ENCODE measurements at regions not wholly inside any gene's neighbourhood (a gene's known extent, or its start where the extent isn't known, plus 50 kb on each side); places are given as distances from the start of the nearest gene placed in this dataset.

DNA sequence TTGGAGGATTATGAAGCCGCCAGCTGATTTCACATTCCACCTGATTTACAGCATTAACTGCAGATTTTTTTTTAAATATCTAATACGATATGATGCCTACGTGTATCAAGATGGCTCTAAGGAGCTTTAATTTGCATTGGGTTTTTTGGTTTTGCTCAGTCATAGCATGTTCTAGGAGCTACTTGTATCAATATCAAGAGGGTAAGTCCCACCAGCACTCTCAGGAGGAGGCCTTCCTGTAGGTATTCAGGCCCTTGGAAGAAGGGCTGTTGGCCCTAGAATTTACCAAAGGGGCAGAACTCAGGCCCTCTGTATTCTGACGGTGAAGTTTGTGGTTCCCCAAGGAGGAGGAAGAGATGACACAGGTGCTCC is 97.2 kb upstream of the IPO5 start (continued):
- TF ChIP-seq, protein P1, sequence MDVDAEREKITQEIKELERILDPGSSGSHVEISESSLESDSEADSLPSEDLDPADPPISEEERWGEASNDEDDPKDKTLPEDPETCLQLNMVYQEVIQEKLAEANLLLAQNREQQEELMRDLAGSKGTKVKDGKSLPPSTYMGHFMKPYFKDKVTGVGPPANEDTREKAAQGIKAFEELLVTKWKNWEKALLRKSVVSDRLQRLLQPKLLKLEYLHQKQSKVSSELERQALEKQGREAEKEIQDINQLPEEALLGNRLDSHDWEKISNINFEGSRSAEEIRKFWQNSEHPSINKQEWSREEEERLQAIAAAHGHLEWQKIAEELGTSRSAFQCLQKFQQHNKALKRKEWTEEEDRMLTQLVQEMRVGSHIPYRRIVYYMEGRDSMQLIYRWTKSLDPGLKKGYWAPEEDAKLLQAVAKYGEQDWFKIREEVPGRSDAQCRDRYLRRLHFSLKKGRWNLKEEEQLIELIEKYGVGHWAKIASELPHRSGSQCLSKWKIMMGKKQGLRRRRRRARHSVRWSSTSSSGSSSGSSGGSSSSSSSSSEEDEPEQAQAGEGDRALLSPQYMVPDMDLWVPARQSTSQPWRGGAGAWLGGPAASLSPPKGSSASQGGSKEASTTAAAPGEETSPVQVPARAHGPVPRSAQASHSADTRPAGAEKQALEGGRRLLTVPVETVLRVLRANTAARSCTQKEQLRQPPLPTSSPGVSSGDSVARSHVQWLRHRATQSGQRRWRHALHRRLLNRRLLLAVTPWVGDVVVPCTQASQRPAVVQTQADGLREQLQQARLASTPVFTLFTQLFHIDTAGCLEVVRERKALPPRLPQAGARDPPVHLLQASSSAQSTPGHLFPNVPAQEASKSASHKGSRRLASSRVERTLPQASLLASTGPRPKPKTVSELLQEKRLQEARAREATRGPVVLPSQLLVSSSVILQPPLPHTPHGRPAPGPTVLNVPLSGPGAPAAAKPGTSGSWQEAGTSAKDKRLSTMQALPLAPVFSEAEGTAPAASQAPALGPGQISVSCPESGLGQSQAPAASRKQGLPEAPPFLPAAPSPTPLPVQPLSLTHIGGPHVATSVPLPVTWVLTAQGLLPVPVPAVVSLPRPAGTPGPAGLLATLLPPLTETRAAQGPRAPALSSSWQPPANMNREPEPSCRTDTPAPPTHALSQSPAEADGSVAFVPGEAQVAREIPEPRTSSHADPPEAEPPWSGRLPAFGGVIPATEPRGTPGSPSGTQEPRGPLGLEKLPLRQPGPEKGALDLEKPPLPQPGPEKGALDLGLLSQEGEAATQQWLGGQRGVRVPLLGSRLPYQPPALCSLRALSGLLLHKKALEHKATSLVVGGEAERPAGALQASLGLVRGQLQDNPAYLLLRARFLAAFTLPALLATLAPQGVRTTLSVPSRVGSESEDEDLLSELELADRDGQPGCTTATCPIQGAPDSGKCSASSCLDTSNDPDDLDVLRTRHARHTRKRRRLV (CRISPR knock-in tag; IDR thresholded peaks at IDR 0.05): no peak
- TF ChIP-seq ZNF160 (CRISPR knock-in tag; IDR thresholded peaks at IDR 0.05): no peak
- TF ChIP-seq KDM4B (CRISPR knock-in tag; IDR thresholded peaks at IDR 0.05): no peak
- TF ChIP-seq ZBTB25 (CRISPR knock-in tag; IDR thresholded peaks at IDR 0.05): no peak
- no peak for TF ChIP-seq GLI4 (CRISPR knock-in tag; IDR thresholded peaks at IDR 0.05; ENCODE audit: borderline replicate concordance)
- TF ChIP-seq IRX3 (CRISPR knock-in tag; IDR thresholded peaks at IDR 0.05; ENCODE audit: borderline replicate concordance, low read depth): no peak
- no peak for TF ChIP-seq SOX5 (CRISPR knock-in tag; IDR thresholded peaks at IDR 0.05; ENCODE audit: borderline replicate concordance)
- no peak for TF ChIP-seq AFF4 (CRISPR knock-in tag; IDR thresholded peaks at IDR 0.05)
- no peak for TF ChIP-seq ZNF33A (CRISPR knock-in tag; IDR thresholded peaks at IDR 0.05; ENCODE audit: borderline replicate concordance)
- TF ChIP-seq RBAK (CRISPR knock-in tag; IDR thresholded peaks at IDR 0.05): no peak
- TF ChIP-seq RFXANK (CRISPR knock-in tag; IDR thresholded peaks at IDR 0.05): no peak
